Pancreas (tissue), 10 donors: ENCODE measurements at regions not wholly inside any gene's neighbourhood (a gene's known extent, or its start where the extent isn't known, plus 50 kb on each side); places are given as distances from the start of the nearest gene placed in this dataset.

ENCODE experiments used
- ATAC-seq, 4 donors: fragments of 200-7000 bp; cut with Tn5 transposase; one replicate each; pipeline versions ENCODE4 v1.8.0 to v1.9.1; 2020; ENCODE audit warnings: mild to moderate bottlenecking in 4 of 4, moderate library complexity in 4 of 4
- DNase-seq, 6 donors: peaks; one replicate each; pipeline ENCODE4 v3.0.0-alpha.2; 2020
- FAIRE-seq: peaks from 2 replicates; lab custom pipeline; 2012; peaks lifted over from hg19 to GRCh38; lab: Jason Lieb, UNC
- H3K27ac ChIP-seq, 4 donors: fragments of 200-600 bp; sonication (generic); 1 replicate in 3 of 4; 2 replicates in 1 of 4; pipeline versions ENCODE4 v1.5.0 to v1.8.0; 2020
- H3K27me3 ChIP-seq, 4 donors: fragments of 200-600 bp; one replicate each; pipeline ENCODE4 v1.8.0; 2021
- H3K36me3 ChIP-seq, 3 donors: fragments of 200-600 bp; sonication (generic) in 1 of 3; one replicate each; pipeline versions ENCODE4 v1.5.0 to v1.8.0; 2020 to 2021
- H3K4me1 ChIP-seq, 3 donors: fragments of 200-600 bp; one replicate each; pipeline ENCODE4 v1.8.0; 2021
- H3K4me3 ChIP-seq, 4 donors: fragments of 200-600 bp; sonication (generic) in 2 of 4; one replicate each; pipeline versions ENCODE4 v1.5.0 to v1.8.0; 2020 to 2021
- H3K9me3 ChIP-seq, 4 donors: fragments of 200-600 bp; one replicate each; pipeline ENCODE4 v1.8.0; 2021
- WGBS, 2 donors: extraction: QIAGEN DNeasy Blood & Tissue Kit; methylation state at CpG; one replicate each; pipeline ENCODE4 v1.1.7; 2013; 5-methylcytosine and 5-hydroxymethylcytosine counted together
- intact Hi-C, 3 donors: fragments of 100-400 bp; cut with DNase I; formaldehyde crosslinking; loops; one replicate each; pipeline versions ENCODE4 v1.11.1 to v1.14.2; 2022
- TF ChIP-seq, protein P1 (sequence below), 4 donors: fragments of 200-600 bp; sonication (generic) in 3 of 4; IDR thresholded peaks; one replicate each; pipeline versions ENCODE4 v1.5.0 to v1.8.0; 2021; ENCODE audit warnings: antibody characterized with exemption in 4 of 4
- donor health status: healthy with polysubstance abuse.
- donor health status: DM: no; HTN: no; CAD: no; lungs with moderate emphysema.
- donor health status: DM: no; HTN: no; CAD: no.
- donor health status: control.
- donor health status: control.
- donor health status: Bipolar disorder and iron deficiency.
- donor health status: DM: yes; HTN: yes; CAD: no.
- donor health status: DM: no; HTN: no; CAD: no.
- donor health status: DM: no; HTN: no; CAD: no.
- donor health status: DM: yes; HTN: yes; CAD: no.

DNA sequence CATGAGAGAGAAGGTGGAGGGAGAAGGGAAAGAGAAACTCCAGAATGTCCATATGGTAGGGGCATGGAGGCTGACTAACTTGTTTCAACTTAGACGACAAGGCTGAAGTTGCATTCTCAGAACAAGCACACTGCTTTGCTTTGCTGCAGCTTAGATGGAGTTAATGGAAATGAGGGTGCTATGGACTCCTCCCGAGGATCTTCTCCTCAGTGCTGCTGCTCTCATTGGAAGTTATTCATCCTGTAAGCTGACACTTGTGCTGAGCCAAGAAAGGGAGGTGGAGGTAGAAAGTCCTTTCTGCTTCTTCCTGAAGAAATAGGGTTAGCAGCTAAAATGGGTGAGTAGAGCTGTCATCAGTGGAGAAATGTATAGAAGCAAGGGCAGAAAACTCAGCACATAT is 215.3 kb downstream of the SEC16B start:
- intact Hi-C loops = no loop called here
- Histone ChIP-seq H3K36me3 (no peaks in the 10 kb centered on the region), H3K4me3 (no peak overlapping the region), H3K4me1 (no peaks in the 10 kb centered on the region), H3K27ac (no peak overlapping the region), H3K9me3 (no peaks in the 10 kb centered on the region), H3K27me3 (no peaks in the 10 kb centered on the region)
- DNase-seq (no peak), ATAC-seq (no peak), FAIRE-seq (no peak)
- TF ChIP-seq, protein P1, sequence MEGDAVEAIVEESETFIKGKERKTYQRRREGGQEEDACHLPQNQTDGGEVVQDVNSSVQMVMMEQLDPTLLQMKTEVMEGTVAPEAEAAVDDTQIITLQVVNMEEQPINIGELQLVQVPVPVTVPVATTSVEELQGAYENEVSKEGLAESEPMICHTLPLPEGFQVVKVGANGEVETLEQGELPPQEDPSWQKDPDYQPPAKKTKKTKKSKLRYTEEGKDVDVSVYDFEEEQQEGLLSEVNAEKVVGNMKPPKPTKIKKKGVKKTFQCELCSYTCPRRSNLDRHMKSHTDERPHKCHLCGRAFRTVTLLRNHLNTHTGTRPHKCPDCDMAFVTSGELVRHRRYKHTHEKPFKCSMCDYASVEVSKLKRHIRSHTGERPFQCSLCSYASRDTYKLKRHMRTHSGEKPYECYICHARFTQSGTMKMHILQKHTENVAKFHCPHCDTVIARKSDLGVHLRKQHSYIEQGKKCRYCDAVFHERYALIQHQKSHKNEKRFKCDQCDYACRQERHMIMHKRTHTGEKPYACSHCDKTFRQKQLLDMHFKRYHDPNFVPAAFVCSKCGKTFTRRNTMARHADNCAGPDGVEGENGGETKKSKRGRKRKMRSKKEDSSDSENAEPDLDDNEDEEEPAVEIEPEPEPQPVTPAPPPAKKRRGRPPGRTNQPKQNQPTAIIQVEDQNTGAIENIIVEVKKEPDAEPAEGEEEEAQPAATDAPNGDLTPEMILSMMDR (IDR thresholded peaks at IDR 0.05) = no peak
- 21 to 29% methylated on average over 2 of the region's 2 CpGs for WGBS, 2 donors

DNA sequence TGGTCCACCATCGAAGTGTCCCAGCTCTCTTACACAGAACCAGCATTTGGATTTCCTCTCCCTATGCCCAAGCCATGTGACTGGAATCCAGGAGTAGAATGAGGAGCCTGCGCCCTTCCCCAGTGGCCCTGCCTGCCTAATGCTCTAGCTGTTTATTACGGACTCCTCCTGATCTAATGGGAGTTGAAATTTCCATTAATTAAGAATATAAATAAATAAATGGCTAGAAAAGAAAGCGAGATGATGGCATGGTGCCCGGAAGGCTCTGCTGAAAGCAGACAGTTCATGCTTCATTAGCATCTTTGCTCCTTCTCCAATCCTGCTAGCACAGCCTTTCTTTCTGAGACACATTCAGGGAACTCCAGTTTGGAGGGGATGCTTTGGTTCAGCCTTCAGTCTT is 216.2 kb downstream of the SEC16B start:
- ATAC-seq (no peak), DNase-seq (no peak), FAIRE-seq (no peak)
- intact Hi-C loops = no loop called here
- TF ChIP-seq, protein P1 (IDR thresholded peaks at IDR 0.05) = no peak
- H3K4me1 ChIP-seq = no peaks in the 10 kb centered on the region
- WGBS, 2 donors = 63 to 83% methylated on average over 5 of the region's 5 CpGs
- no peak overlapping the region for H3K27ac ChIP-seq
- H3K27me3 ChIP-seq = no peaks in the 10 kb centered on the region
- H3K36me3 ChIP-seq = no peaks in the 10 kb centered on the region
- no peaks in the 10 kb centered on the region for H3K9me3 ChIP-seq
- H3K4me3 ChIP-seq = no peak overlapping the region

DNA sequence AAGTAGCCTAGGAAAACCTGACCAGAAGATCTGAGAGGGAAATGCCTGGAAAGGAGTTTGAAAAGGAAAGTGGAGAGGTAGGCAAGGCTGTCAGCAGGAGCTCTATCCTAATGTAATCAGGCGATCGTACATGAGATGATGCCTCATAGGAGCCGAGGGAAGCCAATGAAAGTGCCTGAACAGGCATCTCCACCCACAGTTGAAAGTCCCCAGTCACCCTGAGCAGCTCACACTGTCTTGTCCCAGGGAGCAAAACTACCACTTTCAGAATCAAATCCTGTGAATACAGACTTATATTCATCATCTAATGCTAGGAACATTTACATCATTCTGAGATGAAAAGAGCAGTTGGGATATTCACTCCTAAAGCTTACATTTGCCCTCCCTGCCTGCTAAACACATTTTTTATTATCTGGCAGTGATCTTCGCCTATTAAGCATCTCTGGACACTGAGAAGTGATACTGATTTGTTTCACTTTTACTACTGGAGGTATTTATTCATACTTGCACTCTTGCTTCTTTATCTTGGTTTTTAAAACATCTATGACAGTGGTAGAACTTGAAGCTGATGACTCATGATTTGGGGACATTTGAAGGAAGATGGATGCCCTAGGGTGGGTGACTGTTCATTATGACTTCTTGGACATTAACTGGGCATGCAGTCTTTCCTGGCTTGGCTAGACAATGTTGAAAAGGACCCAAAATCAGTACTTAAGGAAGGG is 221.6 kb downstream of the SEC16B start:
- TF ChIP-seq, protein P1 (IDR thresholded peaks at IDR 0.05) = no peak
- 78 to 87% methylated on average over 4 of the region's 4 CpGs for WGBS, 2 donors
- Histone ChIP-seq H3K27me3 (no peaks in the 10 kb centered on the region), H3K9me3 (no peaks in the 10 kb centered on the region), H3K36me3 (no peaks in the 10 kb centered on the region), H3K4me1 (no peaks in the 10 kb centered on the region), H3K4me3 (no peak overlapping the region), H3K27ac (no peak overlapping the region)
- FAIRE-seq = no peak
- ATAC-seq = no peak
- DNase-seq = no peak
- intact Hi-C loops = no loop called here

DNA sequence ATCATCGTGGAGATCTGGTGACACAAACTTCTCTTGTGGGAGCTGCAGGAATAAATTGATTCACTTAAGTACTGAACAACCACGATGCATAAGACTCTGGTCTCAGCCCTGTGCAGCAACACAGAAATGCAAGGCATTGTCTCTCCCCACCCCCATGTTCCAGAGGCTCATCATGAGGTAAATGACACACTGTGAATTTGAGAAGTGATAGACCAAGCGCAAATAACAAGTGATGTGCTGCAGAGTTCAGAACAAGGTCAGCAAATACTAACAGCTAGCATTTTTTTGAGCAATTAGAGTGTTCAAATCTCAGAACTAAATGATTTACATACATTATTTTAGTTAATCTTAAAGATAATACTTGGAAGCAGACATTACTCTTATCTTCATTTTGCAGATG is 223.7 kb downstream of the SEC16B start:
- TF ChIP-seq, protein P1 (IDR thresholded peaks at IDR 0.05) = no peak
- intact Hi-C loops = no loop called here
- ATAC-seq = no peak
- FAIRE-seq = no peak
- H3K4me3 ChIP-seq = no peak overlapping the region
- no peaks in the 10 kb centered on the region for H3K36me3 ChIP-seq
- H3K4me1 ChIP-seq = no peaks in the 10 kb centered on the region
- H3K27ac ChIP-seq = no peak overlapping the region
- no peaks in the 10 kb centered on the region for H3K9me3 ChIP-seq
- H3K27me3 ChIP-seq = no peaks in the 10 kb centered on the region
- 54 to 60% methylated on average over 3 of the region's 3 CpGs for WGBS, 2 donors
- no peak for DNase-seq

DNA sequence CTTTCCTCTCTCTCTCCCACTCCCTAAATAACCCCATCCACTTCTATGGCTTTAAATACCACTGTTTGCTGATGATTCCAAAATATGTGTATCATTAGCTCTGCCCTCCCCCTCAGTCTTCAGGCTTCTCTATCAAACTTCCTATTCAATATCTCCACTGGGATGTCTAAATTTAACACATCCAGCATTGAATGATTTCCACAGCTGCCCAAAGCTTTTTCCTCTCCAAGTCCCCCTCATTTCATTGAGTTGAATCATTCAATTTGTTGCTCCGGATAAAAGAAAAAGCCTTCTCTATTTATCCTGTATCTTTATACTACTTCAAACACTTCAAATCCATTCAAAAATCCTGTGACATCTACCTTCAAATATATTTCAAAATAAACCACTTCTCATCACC is 225.0 kb downstream of the SEC16B start:
- no peaks in the 10 kb centered on the region for H3K36me3 ChIP-seq
- FAIRE-seq (no peak), DNase-seq (no peak), ATAC-seq (no peak)
- H3K4me3 ChIP-seq = no peak overlapping the region
- intact Hi-C loops = no loop called here
- H3K9me3 ChIP-seq = no peaks in the 10 kb centered on the region
- TF ChIP-seq, protein P1 (IDR thresholded peaks at IDR 0.05) = no peak
- WGBS, 2 donors = 89 to 90% methylated on average over 1 of the region's 1 CpG
- no peak overlapping the region for H3K27ac ChIP-seq
- no peaks in the 10 kb centered on the region for H3K27me3 ChIP-seq
- no peaks in the 10 kb centered on the region for H3K4me1 ChIP-seq
